H54 (cell line): ENCODE measurements at regions not wholly inside any gene's neighbourhood (a gene's known extent, or its start where the extent isn't known, plus 50 kb on each side); places are given as distances from the start of the nearest gene placed in this dataset.
"Not testable (repeated sequence)": the region's sequence is repeated elsewhere in the genome, so short reads cannot be mapped to it uniquely, and the experiment has no call there.

Experiments used
- DNase-seq: peaks from one replicate; pipeline ENCODE4 v3.0.0; 2011; ENCODE audit warnings: low spot score, mixed read lengths; ENCODE audit not compliant: insufficient read length
- FAIRE-seq: peaks from 3 replicates; lab custom pipeline; 2011; peaks lifted over from hg19 to GRCh38; lab: Jason Lieb, UNC
- POLR2A ChIP-seq: IDR thresholded peaks from 2 replicates; pipeline ENCODE4 v1.6.1; 2011; ENCODE audit warnings: low read depth, mild to moderate bottlenecking, low read length

GRCh38 chr2:7436096-7436906 is 519.1 kb downstream of the RNF144A start:
- no peak for FAIRE-seq
- TF ChIP-seq POLR2A: no peak
- DNase-seq: no peak

- DNase-seq (no peak), FAIRE-seq (no peak)
- TF ChIP-seq POLR2A: no peak
These were observed 519.9 kb downstream of the RNF144A start for GRCh38 chr2:7437141-7437540.

- TF ChIP-seq POLR2A: no peak
- DNase-seq: no peak
- FAIRE-seq: no peak
These were observed 520.8 kb downstream of the RNF144A start for GRCh38 chr2:7437716-7438632.

- no peak for DNase-seq
- no peak for TF ChIP-seq POLR2A
- FAIRE-seq: no peak
These were observed 521.6 kb downstream of the RNF144A start for GRCh38 chr2:7438855-7439254.

GRCh38 chr2:7440977-7441376 is 523.8 kb downstream of the RNF144A start:
- TF ChIP-seq POLR2A: no peak
- DNase-seq (no peak), FAIRE-seq (no peak)

GRCh38 chr2:7441841-7442240 is 524.6 kb downstream of the RNF144A start:
- DNase-seq, FAIRE-seq: not testable (repeated sequence)

- DNase-seq: no peak
- no peak for FAIRE-seq
- TF ChIP-seq POLR2A: no peak
These were observed 527.4 kb downstream of the RNF144A start for GRCh38 chr2:7444626-7445025.

- TF ChIP-seq POLR2A: no peak
- no peak for FAIRE-seq
- no peak for DNase-seq
These were observed 531.5 kb downstream of the RNF144A start for GRCh38 chr2:7448578-7449264.

- DNase-seq (no peak), FAIRE-seq (no peak)
- TF ChIP-seq POLR2A: no peak
These were observed 532.1 kb downstream of the RNF144A start for GRCh38 chr2:7449298-7449697.

GRCh38 chr2:7450188-7450832 is 533.1 kb downstream of the RNF144A start:
- FAIRE-seq (no peak), DNase-seq (no peak)
- no peak for TF ChIP-seq POLR2A

GRCh38 chr2:7450833-7451190 is 533.6 kb downstream of the RNF144A start:
- FAIRE-seq (no peak), DNase-seq (no peak)
- no peak for TF ChIP-seq POLR2A

GRCh38 chr2:7452110-7452876 is 535.1 kb downstream of the RNF144A start:
- FAIRE-seq: no peak
- no peak for TF ChIP-seq POLR2A
- DNase-seq: no peak

- no peak for TF ChIP-seq POLR2A
- FAIRE-seq (no peak), DNase-seq (no peak)
These were observed 537.4 kb downstream of the RNF144A start for GRCh38 chr2:7454592-7454991.
